ENCODE measurements at regions not wholly inside any gene's neighbourhood (a gene's known extent, or its start where the extent isn't known, plus 50 kb on each side); places are given as distances from the start of the nearest gene placed in this dataset.

DNA sequence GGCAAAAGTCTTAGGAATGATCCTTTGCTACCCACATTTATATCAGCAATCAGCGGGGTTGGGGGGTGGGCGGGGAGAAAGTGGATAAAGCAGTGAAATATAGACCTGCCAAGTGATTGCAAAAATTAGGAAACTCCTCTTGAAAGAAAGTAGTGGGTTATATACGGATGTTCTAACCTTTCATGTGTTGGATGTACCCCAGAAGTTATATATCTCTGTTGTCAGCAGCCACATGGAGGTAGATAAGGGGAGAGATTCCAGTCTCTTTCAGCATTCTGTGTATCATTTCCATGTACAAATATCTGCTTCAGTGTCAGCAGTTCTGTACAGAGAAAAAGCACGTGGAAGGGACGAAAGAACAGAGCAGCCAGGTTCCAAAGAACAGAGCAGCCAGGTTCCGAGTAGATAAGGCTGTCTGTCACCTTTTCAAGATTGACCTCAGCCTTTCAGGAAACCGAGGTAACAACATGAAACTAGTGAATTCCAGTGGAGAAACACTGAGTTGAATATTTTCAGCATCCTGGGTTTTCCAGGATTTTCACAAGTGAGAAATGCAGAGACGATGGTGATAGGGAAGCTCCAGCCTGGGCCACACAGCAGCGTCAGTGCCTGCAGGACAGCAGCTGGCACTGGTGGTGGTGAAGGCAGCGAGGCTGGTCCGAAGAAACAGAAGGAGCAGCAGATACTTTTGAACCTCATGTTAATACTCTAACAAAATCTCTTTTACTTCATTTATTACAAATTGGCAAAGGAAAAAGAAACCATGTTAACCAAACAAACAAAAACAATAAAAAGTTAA lies 212.3 kb downstream of the C7orf25 start:
- DNase-seq (peak in 2 of 4 donors; percentile 8 to 33), ATAC-seq (peak; percentile 60)
- no peak overlapping the region for H3K4me3 ChIP-seq
- H3K27ac ChIP-seq: peak overlapping the region in 2 of 4 donors; percentile 9 to 15
- 32 to 35% methylated on average over 11 of the region's 11 CpGs for WGBS, 2 donors
- no peaks in the 10 kb centered on the region for H3K9me3 ChIP-seq
- peaks cover 42% of the 10 kb centered on the region for H3K4me1 ChIP-seq
- no peak for TF ChIP-seq POLR2A (IDR thresholded peaks at IDR 0.05)
- TF ChIP-seq, protein P1, sequence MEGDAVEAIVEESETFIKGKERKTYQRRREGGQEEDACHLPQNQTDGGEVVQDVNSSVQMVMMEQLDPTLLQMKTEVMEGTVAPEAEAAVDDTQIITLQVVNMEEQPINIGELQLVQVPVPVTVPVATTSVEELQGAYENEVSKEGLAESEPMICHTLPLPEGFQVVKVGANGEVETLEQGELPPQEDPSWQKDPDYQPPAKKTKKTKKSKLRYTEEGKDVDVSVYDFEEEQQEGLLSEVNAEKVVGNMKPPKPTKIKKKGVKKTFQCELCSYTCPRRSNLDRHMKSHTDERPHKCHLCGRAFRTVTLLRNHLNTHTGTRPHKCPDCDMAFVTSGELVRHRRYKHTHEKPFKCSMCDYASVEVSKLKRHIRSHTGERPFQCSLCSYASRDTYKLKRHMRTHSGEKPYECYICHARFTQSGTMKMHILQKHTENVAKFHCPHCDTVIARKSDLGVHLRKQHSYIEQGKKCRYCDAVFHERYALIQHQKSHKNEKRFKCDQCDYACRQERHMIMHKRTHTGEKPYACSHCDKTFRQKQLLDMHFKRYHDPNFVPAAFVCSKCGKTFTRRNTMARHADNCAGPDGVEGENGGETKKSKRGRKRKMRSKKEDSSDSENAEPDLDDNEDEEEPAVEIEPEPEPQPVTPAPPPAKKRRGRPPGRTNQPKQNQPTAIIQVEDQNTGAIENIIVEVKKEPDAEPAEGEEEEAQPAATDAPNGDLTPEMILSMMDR (IDR thresholded peaks at IDR 0.05): no peak
- H3K27me3 ChIP-seq: no peaks in the 10 kb centered on the region
- no peaks in the 10 kb centered on the region for H3K36me3 ChIP-seq (replicated peaks in 1 of 2; ENCODE audit: insufficient read depth in 1 of 2, low read depth in 2 of 2)
- intact Hi-C loops (cut with DNase I): no loop called here

DNA sequence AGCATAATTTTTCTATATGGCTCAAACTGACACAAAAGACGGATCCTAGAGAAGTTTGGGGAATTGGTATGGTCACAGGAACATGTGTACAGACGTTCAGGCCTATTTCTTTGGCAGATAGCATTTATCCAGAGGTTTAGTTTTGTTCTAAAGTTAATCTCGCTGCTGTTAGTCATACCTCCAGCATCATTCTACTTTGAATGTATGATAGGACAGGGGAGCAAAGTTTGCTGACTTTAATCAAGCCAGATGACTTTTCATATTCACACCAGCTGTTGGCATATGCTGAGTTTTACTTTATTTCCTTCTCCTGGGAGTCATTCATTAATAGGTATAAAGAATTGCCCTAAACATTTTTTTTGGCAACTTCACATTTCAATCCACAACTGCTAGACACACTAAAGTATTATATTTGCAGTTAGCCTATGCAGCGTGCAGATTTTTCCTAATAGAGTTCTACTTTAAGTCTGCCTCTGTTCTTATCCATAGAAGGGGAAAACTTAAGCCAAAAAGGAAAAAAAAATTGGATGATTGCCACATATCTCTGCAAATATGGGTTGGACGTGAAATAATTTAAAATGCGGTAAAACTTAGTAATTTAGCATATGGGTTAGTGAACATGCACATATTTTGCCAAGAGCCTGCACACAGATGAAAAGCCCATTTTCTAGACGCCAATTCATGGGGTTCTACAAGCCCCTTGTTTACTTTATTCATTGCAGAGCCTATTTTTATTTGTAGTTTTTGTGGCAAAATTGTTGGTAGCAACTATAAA lies 213.1 kb downstream of the C7orf25 start:
- Histone ChIP-seq H3K27me3 (no peaks in the 10 kb centered on the region), H3K4me3 (no peak overlapping the region), H3K27ac (peak overlapping the region in 1 of 4 donors; percentile 15), H3K9me3 (no peaks in the 10 kb centered on the region), H3K4me1 (peaks cover 44% of the 10 kb centered on the region), H3K36me3 (replicated peaks in 1 of 2; ENCODE audit: insufficient read depth in 1 of 2, low read depth in 2 of 2) (no peaks in the 10 kb centered on the region)
- DNase-seq: no peak
- TF ChIP-seq POLR2A (IDR thresholded peaks at IDR 0.05): no peak
- TF ChIP-seq, protein P1 (IDR thresholded peaks at IDR 0.05): no peak
- intact Hi-C loops (cut with DNase I): no loop called here
- WGBS, 2 donors: 57 to 66% methylated on average over 7 of the region's 7 CpGs
- no peak for ATAC-seq

DNA sequence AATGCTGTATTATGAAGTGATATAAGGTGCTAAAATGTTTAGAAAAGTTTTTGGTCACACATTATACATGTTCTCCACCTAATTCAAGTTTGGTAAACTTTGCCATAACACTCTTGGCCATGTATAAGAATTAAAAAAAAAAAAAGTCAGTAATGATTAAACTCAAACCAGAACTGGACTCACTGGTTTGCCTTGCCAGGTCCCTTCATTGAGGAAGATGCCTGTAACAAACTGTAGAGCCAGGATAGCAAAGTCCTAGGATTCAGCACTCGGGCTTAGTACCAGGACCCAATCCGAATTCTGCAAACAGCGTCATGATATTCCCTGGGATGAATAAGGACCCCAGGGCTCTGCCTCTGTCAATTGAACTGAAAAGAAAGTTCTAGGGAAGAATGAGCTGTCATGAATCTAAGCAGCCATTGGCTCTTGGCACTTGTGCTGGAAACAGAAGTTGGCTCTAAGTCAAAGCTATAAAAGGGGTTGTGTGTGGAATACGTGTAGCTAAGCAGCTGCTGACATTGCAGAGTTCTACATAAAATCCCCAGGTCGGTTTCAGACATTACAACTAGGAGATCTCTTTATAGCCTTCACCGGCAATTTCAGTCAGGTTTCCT lies 216.9 kb downstream of the C7orf25 start:
- H3K27ac ChIP-seq: no peak overlapping the region
- no peaks in the 10 kb centered on the region for H3K27me3 ChIP-seq
- H3K4me1 ChIP-seq: peaks cover 25% of the 10 kb centered on the region
- 46 to 47% methylated on average over 6 of the region's 6 CpGs for WGBS, 2 donors
- H3K36me3 ChIP-seq (replicated peaks in 1 of 2; ENCODE audit: insufficient read depth in 1 of 2, low read depth in 2 of 2): no peaks in the 10 kb centered on the region
- intact Hi-C loops (cut with DNase I): no loop called here
- H3K4me3 ChIP-seq: no peak overlapping the region
- DNase-seq (peak in 2 of 4 donors; percentile 19 to 54), ATAC-seq (no peak)
- TF ChIP-seq POLR2A (IDR thresholded peaks at IDR 0.05): no peak
- TF ChIP-seq, protein P1 (IDR thresholded peaks at IDR 0.05): no peak
- no peaks in the 10 kb centered on the region for H3K9me3 ChIP-seq

DNA sequence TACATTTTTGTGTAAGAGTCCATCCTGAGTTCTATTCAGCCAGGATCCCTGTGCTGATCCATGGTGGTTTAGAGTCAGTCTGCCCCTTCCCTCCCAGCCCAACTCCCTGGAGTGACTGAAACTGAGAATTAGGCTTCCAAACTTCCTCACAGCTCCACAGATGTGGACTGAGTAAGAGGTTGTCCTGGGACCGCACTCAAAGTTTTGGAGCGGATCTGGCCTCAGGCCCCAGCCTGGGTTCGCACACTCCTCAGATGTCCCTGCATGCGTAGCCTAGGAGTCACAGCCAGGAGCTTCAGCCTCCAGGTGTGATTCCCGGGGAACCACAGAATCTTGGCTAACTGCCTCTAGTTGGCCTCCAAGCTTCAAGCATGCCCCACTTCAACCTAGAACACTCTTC lies 218.1 kb downstream of the C7orf25 start:
- intact Hi-C loops (cut with DNase I): no loop called here

More for the DNA sequence above, 218.1 kb downstream of the C7orf25 start:
- no peak for ATAC-seq
- H3K4me3 ChIP-seq: no peak overlapping the region
- no peak overlapping the region for H3K27ac ChIP-seq
- no peak for TF ChIP-seq POLR2A (IDR thresholded peaks at IDR 0.05)
- TF ChIP-seq, protein P1 (IDR thresholded peaks at IDR 0.05): no peak
- H3K36me3 ChIP-seq (replicated peaks in 1 of 2; ENCODE audit: insufficient read depth in 1 of 2, low read depth in 2 of 2): no peaks in the 10 kb centered on the region
- no peak for DNase-seq
- H3K9me3 ChIP-seq: no peaks in the 10 kb centered on the region
- H3K27me3 ChIP-seq: no peaks in the 10 kb centered on the region
- WGBS, 2 donors: 74 to 80% methylated on average over 5 of the region's 5 CpGs
- peaks cover 12% of the 10 kb centered on the region for H3K4me1 ChIP-seq

Measured in body of pancreas (tissue), 4 donors.